GM18951 (cell line): ENCODE measurements at regions not wholly inside any gene's neighbourhood (a gene's known extent, or its start where the extent isn't known, plus 50 kb on each side); places are given as distances from the start of the nearest gene placed in this dataset.
"Not testable (repeated sequence)": the region's sequence is repeated elsewhere in the genome, so short reads cannot be mapped to it uniquely, and the experiment has no call there.

Experiments
- POLR2A ChIP-seq: IDR thresholded peaks from 4 replicates; pipeline ENCODE4 v1.6.1; 2011; ENCODE audit warnings: mild to moderate bottlenecking; ENCODE audit not compliant: insufficient read length, insufficient read depth; ENCODE audit errors: extremely low read depth
- in situ Hi-C: fragments of 300-500 bp; cut with MboI; formaldehyde crosslinking; loops from one replicate; pipeline ENCODE4 v1.12.0; 2022; ENCODE audit warnings: low sequenced_read_pairs, mixed read lengths, inconsistent platforms; ENCODE audit not compliant: unreplicated experiment

- no peak for TF ChIP-seq POLR2A
- in situ Hi-C loops, result no loop called here
These were observed 75.4 kb downstream of the BTG1 start for GRCh38 chr12:92070054-92070863.

DNA sequence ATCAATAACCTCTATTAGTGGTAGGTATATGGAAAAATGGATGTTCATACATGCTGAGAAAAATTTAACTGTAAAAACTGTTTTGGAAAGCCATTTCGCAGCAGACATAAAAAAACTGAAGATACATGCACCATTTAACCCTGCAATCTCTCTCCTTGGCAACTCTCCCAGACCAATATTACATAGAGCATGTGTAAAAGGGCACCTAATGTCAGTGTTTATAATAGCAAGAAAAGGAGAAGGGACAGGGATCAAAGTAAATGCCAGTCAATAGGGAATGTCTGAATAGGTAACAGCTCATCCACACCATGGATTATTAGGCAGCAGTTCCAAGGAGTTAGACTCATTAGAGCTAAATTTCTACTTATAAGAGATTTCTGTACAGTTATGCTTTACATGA is 77.2 kb downstream of the BTG1 start:
- in situ Hi-C loops, result no loop called here
- TF ChIP-seq POLR2A, result no peak

GRCh38 chr12:92065639-92066038 is 80.0 kb downstream of the BTG1 start:
- TF ChIP-seq POLR2A, result no peak
- in situ Hi-C loops, result no loop called here

- TF ChIP-seq POLR2A, result no peak
- in situ Hi-C loops, result no loop called here
These were observed 80.6 kb downstream of the BTG1 start for GRCh38 chr12:92065018-92065499.

GRCh38 chr12:92064422-92064821 is 81.2 kb downstream of the BTG1 start:
- no peak for TF ChIP-seq POLR2A
- in situ Hi-C loops, result no loop called here

DNA sequence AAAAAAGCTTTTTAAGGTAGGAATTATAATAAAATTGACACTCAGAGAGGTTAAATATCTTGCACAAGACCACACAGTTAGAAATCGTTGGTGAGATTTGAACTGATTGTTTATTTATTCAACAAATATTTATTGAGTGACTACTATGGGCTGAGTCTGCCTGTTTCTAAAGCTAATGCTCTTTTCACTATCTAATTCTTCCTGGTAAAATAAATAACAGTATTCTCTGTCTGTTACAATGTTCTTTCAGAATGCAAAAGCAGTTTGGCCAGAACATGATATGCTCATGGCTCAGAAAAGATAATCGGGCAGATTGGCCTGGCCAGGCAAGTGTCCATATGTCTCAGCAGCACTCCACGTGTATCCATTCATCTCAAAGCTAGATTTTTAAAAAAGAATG is 82.0 kb downstream of the BTG1 start:
- in situ Hi-C loops, result no loop called here
- TF ChIP-seq POLR2A, result no peak

GRCh38 chr12:92062539-92063493 is 82.8 kb downstream of the BTG1 start:
- in situ Hi-C loops, result no loop called here
- TF ChIP-seq POLR2A, result no peak

GRCh38 chr12:92061061-92061460 is 84.6 kb downstream of the BTG1 start:
- no peak for TF ChIP-seq POLR2A
- in situ Hi-C loops, result no loop called here

DNA sequence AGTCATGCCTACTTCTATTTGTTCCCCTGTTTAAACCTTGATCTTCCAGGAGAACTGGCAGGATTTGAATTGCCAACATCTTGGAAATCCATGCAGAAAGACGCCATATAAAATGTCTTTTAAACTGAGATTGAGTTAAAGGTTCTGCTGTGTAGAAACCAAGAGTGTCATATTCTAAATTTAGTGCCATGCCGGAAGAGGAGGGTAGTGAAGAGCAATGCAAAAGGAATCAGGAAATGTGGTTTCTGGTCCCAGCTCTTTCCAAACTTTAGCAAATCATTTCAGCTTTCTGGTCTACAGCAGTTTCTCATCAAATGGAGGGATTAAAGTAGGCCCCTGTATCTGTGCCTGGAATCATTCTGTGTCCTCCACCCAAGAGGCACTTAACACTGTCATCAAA is 85.7 kb downstream of the BTG1 start:
- TF ChIP-seq POLR2A, result no peak
- in situ Hi-C loops, result no loop called here

GRCh38 chr12:92058664-92059063 is 87.0 kb downstream of the BTG1 start:
- in situ Hi-C loops, result no loop called here
- TF ChIP-seq POLR2A, result no peak

DNA sequence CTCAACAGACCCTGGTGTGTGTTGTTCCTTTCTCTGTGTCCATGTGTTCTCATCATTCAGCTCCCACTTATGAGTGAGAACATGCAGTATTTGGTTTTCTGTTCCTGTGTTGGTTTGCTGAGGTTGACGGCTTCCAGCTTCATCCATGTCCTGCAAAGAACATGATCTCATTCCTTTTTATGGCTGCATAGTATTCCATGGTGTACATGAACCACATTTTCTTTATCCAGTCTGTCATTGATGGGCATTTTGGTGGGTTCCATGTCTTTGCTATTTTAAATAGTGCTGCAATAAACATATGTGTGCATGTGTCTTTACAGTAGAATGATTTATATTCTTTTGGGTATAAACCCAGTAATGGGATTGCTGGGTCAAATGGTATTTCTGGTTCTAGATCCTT is 88.9 kb downstream of the BTG1 start:
- in situ Hi-C loops, result not testable (repeated sequence)

DNA sequence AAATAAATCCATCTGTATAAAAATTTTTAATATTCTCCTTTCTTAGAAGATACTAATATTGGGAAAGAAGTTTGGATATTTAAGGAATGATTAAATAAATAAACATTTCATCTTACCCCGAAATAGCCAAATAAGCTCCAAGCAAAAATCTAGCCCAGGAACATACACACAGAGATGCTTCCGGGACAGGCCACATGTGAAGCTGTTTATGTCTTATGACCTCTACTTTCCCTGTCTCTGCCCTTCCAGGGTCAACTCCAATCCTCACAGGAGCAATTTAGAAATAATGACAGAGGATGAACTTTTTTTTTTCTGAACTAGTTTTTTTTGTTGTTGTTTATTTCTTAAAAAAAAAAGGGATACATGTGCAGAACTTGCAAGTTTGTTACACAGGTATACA is 89.4 kb downstream of the BTG1 start:
- no peak for TF ChIP-seq POLR2A
- in situ Hi-C loops, result no loop called here

DNA sequence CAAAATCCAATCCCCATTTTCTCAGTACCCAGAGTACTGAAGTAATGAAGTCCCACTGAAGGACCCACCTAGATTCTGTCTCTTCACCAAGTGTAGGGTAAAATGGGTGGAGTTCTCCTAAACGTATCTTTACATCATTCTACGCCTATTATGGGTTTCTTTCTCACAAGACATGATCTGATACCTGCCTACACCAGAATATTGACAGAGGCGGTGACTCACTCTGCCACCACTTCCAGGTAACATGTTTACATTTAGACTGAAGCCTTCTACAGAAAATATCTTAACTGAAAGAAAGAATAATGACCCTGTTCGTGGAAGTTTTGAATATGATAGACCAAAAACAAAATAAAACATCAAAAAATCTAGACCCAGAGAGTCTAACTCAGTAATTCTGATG is 89.8 kb downstream of the BTG1 start:
- in situ Hi-C loops, result no loop called here
- TF ChIP-seq POLR2A, result no peak

DNA sequence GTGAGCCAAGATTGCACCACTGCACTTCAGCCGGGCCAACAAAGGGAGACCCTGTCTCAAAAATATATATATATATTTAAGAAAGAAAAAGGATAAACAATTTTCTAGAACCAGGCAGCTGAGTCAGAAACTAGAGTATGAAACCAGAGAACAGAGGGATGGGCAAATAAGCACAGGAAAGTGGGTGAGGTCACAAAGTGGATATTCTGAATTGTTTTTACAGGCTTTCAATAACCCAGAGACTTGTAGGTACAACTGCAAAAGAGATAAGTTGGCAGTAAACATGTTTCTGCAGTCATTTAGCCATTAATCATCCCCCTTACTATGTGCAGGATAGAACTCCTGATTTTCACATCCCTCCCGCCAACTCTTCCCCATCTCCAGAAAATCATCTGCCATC is 94.2 kb downstream of the BTG1 start:
- in situ Hi-C loops, result no loop called here
- no peak for TF ChIP-seq POLR2A
